GDM1 (cell line): ENCODE measurements at regions not wholly inside any gene's neighbourhood (a gene's known extent, or its start where the extent isn't known, plus 50 kb on each side); places are given as distances from the start of the nearest gene placed in this dataset.
A peak's percentile ranks its signal among the peaks of the same experiment; 100 is the strongest.
"Not testable (repeated sequence)": the region's sequence is repeated elsewhere in the genome, so short reads cannot be mapped to it uniquely, and the experiment has no call there.

ENCODE experiments used
- DNase-seq: peaks from one replicate; lab custom pipeline; 2025; lab: John Stamatoyannopoulos, UW

DNA sequence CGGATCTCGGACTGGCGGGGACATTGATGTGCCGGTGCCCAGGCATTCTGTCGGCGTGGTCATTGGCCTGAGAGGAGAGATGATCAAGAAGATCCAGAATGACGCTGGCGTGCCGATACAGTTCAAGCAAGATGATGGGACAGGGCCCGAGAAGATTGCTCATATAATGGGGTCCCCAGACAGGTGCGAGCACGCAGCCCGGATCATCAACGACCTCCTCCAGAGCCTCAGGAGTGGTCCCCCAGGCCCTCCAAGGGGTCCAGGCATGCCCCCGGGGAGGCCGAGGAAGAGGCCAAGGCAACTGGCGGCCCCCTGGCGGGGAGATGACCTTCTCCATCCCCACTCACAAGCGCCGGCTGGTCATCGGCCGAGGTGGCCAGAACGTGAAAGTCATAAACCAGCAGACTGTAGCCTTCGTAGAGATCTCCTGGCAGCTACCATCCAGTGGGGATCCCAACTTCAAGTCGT, 106.5 kb upstream of the MTAP start:
- no peak for DNase-seq

GRCh38 chr9:21696411-21696871, 106.0 kb upstream of the MTAP start:
- DNase-seq: no peak

GRCh38 chr9:21708260-21708711, 94.2 kb upstream of the MTAP start:
- no peak for DNase-seq

GRCh38 chr9:21708856-21709255, 93.6 kb upstream of the MTAP start:
- no peak for DNase-seq

GRCh38 chr9:21709464-21710058, 92.9 kb upstream of the MTAP start:
- peak; percentile 14 for DNase-seq

DNA sequence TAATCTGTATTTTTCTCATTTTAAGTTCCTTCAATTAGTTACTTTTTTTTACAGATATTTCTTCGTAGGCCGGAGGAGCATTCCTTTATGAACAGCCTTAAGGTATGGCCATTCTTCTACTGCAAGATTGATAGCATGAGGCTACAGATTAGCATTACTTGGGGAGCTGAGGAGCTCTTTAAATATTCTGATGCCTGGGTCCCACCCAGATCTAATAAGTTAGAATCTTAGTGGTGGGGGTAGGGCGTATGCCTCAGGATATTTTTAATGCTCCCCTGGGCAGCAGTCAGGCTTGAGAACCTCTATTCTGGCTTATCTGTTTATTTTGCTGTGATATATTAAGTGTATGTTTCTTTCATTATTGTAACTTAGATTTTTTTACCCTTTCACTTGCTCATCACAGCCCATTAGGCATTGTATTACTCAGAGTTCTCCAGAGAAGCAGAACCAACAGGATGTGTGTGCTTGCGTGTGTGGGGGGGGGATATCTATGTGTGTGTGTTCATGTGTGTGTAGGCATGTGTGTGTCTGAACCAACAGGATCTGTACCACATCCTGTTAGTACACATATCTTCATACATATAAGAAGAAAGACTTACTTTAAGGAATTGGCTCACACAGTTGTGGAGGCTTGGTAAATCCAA, 91.8 kb upstream of the MTAP start:
- DNase-seq: no peak

DNA sequence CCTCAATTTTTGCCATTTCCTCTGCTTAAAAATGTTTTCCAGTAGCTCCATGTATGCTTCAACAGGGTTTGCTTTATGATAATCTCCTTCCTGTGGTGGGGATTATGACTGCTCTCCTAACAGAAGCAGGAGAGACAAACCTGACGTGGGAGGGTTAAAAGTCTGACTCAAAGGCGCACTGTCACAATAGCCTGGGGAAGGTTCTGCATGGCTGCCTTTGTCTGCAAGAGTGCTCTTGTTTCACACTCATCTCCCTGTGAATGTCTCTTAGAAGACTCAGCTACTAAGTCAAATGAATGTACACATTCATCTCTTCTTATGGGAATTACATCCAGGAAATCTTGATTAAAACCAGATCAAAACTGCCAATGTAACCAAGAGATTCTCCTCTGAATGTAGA, 90.9 kb upstream of the MTAP start:
- no peak for DNase-seq

- DNase-seq: no peak
These were observed 87.0 kb upstream of the MTAP start for GRCh38 chr9:21715408-21715807.

DNA sequence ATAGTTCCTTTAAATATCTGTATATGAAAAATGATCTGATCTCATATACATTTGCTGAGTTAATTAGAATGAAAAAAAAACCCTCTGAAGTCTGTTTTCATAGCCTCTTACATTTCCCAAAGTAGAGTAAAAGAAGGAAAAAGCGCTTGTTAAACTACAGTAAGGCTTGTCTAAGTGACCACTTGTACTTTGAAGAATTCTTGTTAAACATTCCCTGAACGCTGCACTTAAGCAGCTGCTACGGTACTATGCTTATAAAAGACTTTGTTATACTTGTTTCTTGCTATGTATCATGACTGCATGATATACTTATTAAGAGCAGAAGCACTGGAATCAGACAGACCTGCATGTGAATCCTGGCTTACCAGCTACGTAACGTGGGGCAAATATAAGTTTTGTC, 81.7 kb upstream of the MTAP start:
- DNase-seq: no peak

- DNase-seq: not testable (repeated sequence)
These were observed 75.0 kb upstream of the MTAP start for GRCh38 chr9:21727411-21727810.

GRCh38 chr9:21728781-21729180, 73.7 kb upstream of the MTAP start:
- DNase-seq: no peak

GRCh38 chr9:21729648-21730047, 72.8 kb upstream of the MTAP start:
- DNase-seq: no peak

- no peak for DNase-seq
These were observed 71.5 kb upstream of the MTAP start for GRCh38 chr9:21730899-21731298.

GRCh38 chr9:21741151-21741550, 61.3 kb upstream of the MTAP start:
- DNase-seq: no peak

DNA sequence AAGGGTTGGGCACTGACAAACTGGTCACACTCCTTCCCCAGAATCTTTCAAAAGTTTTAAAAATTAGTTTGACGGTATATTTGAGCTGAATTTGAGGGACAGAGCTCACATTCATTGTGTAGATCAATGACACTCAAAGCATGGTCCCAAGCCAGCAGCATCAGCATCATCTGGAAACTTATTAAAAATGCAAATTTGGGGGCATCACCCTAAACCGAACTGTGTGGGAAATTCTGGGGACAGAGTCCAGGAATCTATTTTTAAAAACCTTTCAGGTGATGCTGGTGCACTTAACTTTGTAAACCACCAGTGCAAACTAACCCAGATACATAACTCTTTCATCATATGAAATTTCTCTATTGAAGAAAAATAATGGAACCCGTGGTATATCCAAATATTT, 58.1 kb upstream of the MTAP start:
- no peak for DNase-seq

DNA sequence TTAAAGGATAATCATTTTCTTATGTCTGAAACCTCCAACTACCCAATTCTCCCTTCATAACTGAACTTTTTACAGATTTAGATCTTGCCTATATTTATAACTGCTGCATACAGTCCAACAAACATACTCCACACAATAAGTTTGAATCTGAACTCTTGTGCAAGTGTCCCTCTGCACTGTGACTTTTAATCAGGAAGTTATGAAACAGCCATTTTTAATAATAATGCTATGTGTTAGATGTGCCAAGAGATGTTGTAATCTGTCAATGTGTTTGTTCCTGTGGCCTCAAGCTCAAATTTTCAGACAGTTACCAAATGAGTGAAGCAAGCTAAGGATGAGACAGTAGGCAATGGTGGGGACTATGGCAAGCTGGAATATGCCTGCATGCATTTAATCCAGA, 57.6 kb upstream of the MTAP start:
- no peak for DNase-seq

DNA sequence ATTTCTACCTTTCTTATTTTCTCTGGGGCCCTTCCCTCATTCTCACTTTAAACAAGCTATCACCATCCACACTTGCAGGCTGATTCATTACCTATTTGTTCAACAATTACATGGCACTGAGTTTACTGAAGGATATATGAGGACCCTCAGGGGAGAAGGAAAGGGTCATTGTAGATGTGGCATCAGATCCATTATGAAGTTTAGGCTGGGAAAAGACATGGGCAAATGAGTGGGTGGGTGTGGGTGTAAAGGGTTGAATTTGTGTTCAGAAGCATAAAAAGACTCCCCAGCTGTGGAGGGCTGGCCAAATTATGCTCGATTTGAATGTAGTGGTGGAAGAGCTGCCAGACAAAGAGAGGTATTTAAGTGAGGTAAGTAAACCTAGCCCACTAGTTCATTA, 55.9 kb upstream of the MTAP start:
- DNase-seq: no peak

DNA sequence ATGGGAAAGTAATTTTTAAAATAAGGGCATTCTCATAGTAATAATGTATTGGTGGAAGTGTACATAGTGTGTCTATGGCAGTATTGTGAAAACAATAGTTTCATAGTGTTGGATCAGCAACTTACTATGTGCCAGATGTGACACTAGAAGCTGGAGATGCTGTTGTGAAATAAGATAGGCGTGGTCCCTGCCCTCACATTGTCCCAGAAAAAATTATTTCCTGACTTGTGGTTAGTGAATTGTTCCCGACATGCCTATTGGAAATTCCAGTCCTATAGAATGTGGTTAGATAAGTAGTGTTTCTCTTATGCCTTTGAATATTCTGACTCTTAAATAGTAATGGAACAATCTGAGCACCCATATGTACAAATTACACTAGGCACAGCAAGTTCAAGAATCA, 55.3 kb upstream of the MTAP start:
- no peak for DNase-seq

DNA sequence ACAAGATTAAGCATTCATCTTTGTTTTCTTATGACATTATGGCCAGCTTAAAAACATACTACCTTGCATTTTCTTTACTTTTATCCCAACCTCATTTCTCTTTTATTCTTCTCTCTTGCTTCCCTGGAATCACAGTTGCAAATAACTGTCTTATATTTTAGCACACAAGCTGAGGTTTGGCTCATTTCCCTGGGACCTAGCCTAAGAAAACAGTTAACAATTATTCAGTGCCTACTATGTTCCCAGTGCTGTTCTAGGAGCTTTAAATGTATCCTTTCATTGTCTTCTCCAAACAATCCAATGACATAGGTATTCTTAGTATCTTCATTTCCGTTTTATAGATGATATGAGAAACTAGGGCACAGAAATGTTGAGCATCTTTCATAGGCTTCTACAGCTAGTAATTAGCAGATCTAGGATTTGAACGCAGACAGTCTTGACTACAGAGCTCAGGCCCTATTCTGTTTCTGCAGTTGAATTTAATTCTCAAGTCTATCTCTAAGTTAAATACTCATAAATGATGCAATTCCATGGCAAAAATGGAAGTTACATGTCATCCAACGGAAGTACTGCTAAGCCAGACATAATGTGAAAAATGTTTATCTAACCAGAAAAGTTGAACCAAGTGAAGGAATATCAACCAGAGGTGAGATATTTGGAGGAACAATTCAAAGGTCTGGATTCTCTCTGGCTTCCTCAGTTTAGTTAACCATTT, 52.3 kb upstream of the MTAP start:
- no peak for DNase-seq

DNA sequence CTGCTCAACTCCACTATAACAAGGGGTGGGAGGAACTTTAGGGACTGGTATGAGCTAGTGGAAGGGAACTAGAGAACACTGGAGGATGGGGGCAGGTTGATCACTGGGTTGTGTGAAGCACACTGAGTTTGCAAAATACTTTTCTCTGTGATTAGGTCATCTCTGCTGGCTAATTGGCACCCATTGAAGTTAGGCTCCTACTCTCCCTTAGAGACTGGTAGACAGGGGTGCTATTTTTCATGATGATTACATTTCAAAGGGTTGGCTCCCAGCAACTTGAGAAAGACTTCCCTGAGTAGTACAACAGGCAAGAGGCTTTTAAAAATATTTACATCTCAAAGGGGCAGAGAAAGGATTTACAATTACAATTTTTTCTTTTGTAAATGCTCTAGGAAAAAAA, 50.4 kb upstream of the MTAP start:
- DNase-seq: no peak
